ENCODE measurements at regions not wholly inside any gene's neighbourhood (a gene's known extent, or its start where the extent isn't known, plus 50 kb on each side); places are given as distances from the start of the nearest gene placed in this dataset.

DNA sequence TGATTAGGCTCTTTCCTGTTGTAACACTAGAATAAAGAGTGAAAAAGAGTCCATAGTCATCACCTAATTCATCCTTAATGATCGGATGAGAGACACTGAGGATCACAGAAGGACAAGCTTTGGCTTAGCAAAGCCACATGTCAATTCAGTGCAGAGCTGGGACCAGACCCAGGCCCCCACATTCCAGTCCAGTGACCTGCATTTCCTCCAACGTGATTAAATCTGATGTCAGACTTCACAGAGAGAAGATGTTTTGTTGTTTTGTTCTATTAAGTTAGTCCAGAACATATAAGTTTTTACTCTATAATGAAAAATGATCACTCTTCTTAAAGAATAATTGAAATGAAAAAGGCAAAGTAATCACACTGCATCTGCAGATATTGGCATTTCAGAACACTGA lies 377.9 kb upstream of the PAPPA start:
- H3K36me3 ChIP-seq (ENCODE audit: control insufficient read depth in 4 of 4, insufficient read depth in 3 of 4, low read depth in 1 of 4, low read length in 3 of 4): no peaks in the 10 kb centered on the region
- no peak for DNase-seq (ENCODE audit: low spot score)

DNA sequence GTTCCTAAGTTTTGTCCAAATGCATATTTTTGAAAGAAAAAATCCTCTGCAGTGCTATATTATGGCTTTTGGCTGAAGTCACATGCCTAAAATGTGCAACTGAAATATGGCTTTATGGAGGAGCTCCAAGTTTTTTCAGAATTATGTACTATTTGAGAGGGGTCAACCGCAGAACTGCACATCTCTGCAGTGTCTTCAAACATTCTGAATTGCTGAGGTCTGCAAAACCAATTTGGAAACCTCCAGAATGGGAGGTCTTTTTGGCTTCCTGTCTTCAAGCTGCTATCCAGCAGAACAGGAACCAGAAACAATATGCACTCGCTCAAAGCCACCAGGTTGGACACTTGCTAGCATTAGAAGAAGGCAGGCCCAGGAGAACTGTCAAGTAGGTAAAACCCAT lies 376.0 kb upstream of the PAPPA start:
- H3K36me3 ChIP-seq (ENCODE audit: control insufficient read depth in 4 of 4, insufficient read depth in 3 of 4, low read depth in 1 of 4, low read length in 3 of 4): no peaks in the 10 kb centered on the region
- no peak overlapping the region for H3K27ac ChIP-seq (ENCODE audit: low read depth in 1 of 2, low read length in 2 of 2)
- no peak for DNase-seq (ENCODE audit: low spot score)
- no peak overlapping the region for H3K9ac ChIP-seq (ENCODE audit: low read depth in 1 of 2, low read length in 2 of 2)
- WGBS: 78% methylated on average over 2 of the region's 2 CpGs
- no peaks in the 10 kb centered on the region for H3K9me3 ChIP-seq (ENCODE audit: control insufficient read depth in 4 of 4, low read length in 3 of 4)
- no peaks in the 10 kb centered on the region for H3K27me3 ChIP-seq (ENCODE audit: control insufficient read depth in 4 of 4, insufficient read depth in 4 of 4, low read length in 3 of 4)
- H3K4me3 ChIP-seq (ENCODE audit: low read depth in 1 of 3, low read length in 3 of 3): no peak overlapping the region
- no peaks in the 10 kb centered on the region for H3K4me1 ChIP-seq (ENCODE audit: control insufficient read depth in 4 of 4, insufficient read depth in 4 of 4, low read length in 3 of 4)
- no peak for TF ChIP-seq SP1 (IDR thresholded peaks at IDR 0.05)
- no peak for TF ChIP-seq RAD21 (IDR thresholded peaks at IDR 0.05)

More for the DNA sequence above, 377.9 kb upstream of the PAPPA start:
- Histone ChIP-seq H3K27ac (ENCODE audit: low read depth in 1 of 2, low read length in 2 of 2) (no peak overlapping the region), H3K4me1 (ENCODE audit: control insufficient read depth in 4 of 4, insufficient read depth in 4 of 4, low read length in 3 of 4) (no peaks in the 10 kb centered on the region), H3K9ac (ENCODE audit: low read depth in 1 of 2, low read length in 2 of 2) (no peak overlapping the region), H3K27me3 (ENCODE audit: control insufficient read depth in 4 of 4, insufficient read depth in 4 of 4, low read length in 3 of 4) (no peaks in the 10 kb centered on the region), H3K4me3 (ENCODE audit: low read depth in 1 of 3, low read length in 3 of 3) (no peak overlapping the region), H3K9me3 (ENCODE audit: control insufficient read depth in 4 of 4, low read length in 3 of 4) (no peaks in the 10 kb centered on the region)
- 46% methylated on average over 2 of the region's 2 CpGs for WGBS
- TF ChIP-seq YY1 (IDR thresholded peaks at IDR 0.05): no peak
- no peak for TF ChIP-seq FOXA2 (IDR thresholded peaks at IDR 0.05)
- no peak for TF ChIP-seq NR2F2 (IDR thresholded peaks at IDR 0.05)
- TF ChIP-seq, protein P1, sequence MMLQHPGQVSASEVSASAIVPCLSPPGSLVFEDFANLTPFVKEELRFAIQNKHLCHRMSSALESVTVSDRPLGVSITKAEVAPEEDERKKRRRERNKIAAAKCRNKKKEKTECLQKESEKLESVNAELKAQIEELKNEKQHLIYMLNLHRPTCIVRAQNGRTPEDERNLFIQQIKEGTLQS (IDR thresholded peaks at IDR 0.05): no peak
- TF ChIP-seq, protein P2, sequence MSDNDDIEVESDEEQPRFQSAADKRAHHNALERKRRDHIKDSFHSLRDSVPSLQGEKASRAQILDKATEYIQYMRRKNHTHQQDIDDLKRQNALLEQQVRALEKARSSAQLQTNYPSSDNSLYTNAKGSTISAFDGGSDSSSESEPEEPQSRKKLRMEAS (IDR thresholded peaks at IDR 0.05): no peak
- TF ChIP-seq TAF1 (conservative IDR thresholded peaks at IDR 0.05): no peak
- no peak for TF ChIP-seq JUND (IDR thresholded peaks at IDR 0.05)
- TF ChIP-seq, protein P3, sequence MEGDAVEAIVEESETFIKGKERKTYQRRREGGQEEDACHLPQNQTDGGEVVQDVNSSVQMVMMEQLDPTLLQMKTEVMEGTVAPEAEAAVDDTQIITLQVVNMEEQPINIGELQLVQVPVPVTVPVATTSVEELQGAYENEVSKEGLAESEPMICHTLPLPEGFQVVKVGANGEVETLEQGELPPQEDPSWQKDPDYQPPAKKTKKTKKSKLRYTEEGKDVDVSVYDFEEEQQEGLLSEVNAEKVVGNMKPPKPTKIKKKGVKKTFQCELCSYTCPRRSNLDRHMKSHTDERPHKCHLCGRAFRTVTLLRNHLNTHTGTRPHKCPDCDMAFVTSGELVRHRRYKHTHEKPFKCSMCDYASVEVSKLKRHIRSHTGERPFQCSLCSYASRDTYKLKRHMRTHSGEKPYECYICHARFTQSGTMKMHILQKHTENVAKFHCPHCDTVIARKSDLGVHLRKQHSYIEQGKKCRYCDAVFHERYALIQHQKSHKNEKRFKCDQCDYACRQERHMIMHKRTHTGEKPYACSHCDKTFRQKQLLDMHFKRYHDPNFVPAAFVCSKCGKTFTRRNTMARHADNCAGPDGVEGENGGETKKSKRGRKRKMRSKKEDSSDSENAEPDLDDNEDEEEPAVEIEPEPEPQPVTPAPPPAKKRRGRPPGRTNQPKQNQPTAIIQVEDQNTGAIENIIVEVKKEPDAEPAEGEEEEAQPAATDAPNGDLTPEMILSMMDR (IDR thresholded peaks at IDR 0.05; ENCODE audit: low read depth, low read length, missing input control): no peak
- no peak for TF ChIP-seq RAD21 (IDR thresholded peaks at IDR 0.05)
- no peak for TF ChIP-seq FOXA1 (IDR thresholded peaks at IDR 0.05)

DNA sequence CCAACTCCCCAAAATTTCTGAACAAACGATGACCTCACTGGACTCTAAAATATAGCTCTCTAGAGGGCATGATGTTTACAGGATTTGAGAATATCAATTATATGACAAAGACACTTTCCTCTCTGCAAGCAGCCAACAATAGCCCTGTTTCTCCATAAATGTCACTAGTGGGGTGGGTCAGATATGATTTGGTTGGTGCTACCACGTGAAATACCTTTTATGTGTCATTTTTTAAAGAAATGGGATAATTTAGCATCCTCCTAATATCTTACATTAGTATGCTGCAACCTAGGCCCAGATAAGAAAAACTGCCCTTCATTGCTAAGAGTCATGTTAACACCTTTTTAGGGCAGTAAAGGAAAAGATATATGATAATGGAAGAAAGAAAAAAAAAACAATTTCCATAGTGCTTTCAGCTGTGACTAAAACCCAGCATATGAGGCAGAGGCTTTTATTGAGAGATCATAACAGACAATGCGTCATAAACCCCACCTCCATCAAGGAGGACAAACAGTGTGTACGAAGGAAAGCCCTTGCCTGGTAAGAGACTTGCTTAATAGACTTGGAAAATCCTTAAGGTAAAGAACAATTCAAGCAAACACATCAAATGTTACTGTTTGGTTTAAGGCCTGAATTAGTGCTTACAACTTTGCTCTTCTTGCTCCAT lies 372.4 kb upstream of the PAPPA start:
- Histone ChIP-seq H3K4me3 (ENCODE audit: low read depth in 1 of 3, low read length in 3 of 3) (no peak overlapping the region), H3K36me3 (ENCODE audit: control insufficient read depth in 4 of 4, insufficient read depth in 3 of 4, low read depth in 1 of 4, low read length in 3 of 4) (no peaks in the 10 kb centered on the region), H3K9me3 (ENCODE audit: control insufficient read depth in 4 of 4, low read length in 3 of 4) (no peaks in the 10 kb centered on the region), H3K9ac (ENCODE audit: low read depth in 1 of 2, low read length in 2 of 2) (no peak overlapping the region), H3K27ac (ENCODE audit: low read depth in 1 of 2, low read length in 2 of 2) (no peak overlapping the region), H3K4me1 (ENCODE audit: control insufficient read depth in 4 of 4, insufficient read depth in 4 of 4, low read length in 3 of 4) (no peaks in the 10 kb centered on the region), H3K27me3 (ENCODE audit: control insufficient read depth in 4 of 4, insufficient read depth in 4 of 4, low read length in 3 of 4) (no peaks in the 10 kb centered on the region)
- DNase-seq (ENCODE audit: low spot score): no peak
- WGBS: 62% methylated on average over 4 of the region's 4 CpGs
- TF ChIP-seq, protein P2 (IDR thresholded peaks at IDR 0.05): no peak
- TF ChIP-seq, protein P1 (IDR thresholded peaks at IDR 0.05): no peak
- TF ChIP-seq RXRA (IDR thresholded peaks at IDR 0.05) (no peak), NR2F2 (IDR thresholded peaks at IDR 0.05) (no peak), HNF4A (conservative IDR thresholded peaks at IDR 0.05) (no peak), GABPA (IDR thresholded peaks at IDR 0.05 in 1 of 2, conservative IDR thresholded peaks at IDR 0.05 in 1 of 2) (no peak)
- TF ChIP-seq, protein P4, sequence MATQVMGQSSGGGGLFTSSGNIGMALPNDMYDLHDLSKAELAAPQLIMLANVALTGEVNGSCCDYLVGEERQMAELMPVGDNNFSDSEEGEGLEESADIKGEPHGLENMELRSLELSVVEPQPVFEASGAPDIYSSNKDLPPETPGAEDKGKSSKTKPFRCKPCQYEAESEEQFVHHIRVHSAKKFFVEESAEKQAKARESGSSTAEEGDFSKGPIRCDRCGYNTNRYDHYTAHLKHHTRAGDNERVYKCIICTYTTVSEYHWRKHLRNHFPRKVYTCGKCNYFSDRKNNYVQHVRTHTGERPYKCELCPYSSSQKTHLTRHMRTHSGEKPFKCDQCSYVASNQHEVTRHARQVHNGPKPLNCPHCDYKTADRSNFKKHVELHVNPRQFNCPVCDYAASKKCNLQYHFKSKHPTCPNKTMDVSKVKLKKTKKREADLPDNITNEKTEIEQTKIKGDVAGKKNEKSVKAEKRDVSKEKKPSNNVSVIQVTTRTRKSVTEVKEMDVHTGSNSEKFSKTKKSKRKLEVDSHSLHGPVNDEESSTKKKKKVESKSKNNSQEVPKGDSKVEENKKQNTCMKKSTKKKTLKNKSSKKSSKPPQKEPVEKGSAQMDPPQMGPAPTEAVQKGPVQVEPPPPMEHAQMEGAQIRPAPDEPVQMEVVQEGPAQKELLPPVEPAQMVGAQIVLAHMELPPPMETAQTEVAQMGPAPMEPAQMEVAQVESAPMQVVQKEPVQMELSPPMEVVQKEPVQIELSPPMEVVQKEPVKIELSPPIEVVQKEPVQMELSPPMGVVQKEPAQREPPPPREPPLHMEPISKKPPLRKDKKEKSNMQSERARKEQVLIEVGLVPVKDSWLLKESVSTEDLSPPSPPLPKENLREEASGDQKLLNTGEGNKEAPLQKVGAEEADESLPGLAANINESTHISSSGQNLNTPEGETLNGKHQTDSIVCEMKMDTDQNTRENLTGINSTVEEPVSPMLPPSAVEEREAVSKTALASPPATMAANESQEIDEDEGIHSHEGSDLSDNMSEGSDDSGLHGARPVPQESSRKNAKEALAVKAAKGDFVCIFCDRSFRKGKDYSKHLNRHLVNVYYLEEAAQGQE (IDR thresholded peaks at IDR 0.05): no peak

Measured in liver (tissue), 8 donors.